HFFc6 (cell line): ENCODE measurements at regions not wholly inside any gene's neighbourhood (a gene's known extent, or its start where the extent isn't known, plus 50 kb on each side); places are given as distances from the start of the nearest gene placed in this dataset.

Source experiments
- DNase-seq: peaks from one replicate; pipeline ENCODE4 v3.0.0-alpha.2; 2018
- H3K27ac Mint-ChIP-seq: 2 replicates; pipeline ENCODE4 v1.8.0; 2020; ENCODE audit warnings: mild to moderate bottlenecking, mixed read lengths
- H3K27me3 Mint-ChIP-seq: 2 replicates; pipeline ENCODE4 v1.8.0; 2021; ENCODE audit warnings: mild to moderate bottlenecking, moderate library complexity, mixed read lengths; ENCODE audit not compliant: insufficient read depth
- H3K36me3 Mint-ChIP-seq: 2 replicates; pipeline ENCODE4 v1.8.0; 2021; ENCODE audit warnings: low read depth, mixed read lengths
- H3K4me1 Mint-ChIP-seq: 2 replicates; pipeline ENCODE4 v1.8.0; 2020; ENCODE audit warnings: low read depth, mixed read lengths
- H3K4me3 Mint-ChIP-seq: 2 replicates; pipeline ENCODE4 v1.8.0; 2020; ENCODE audit warnings: mild to moderate bottlenecking, moderate library complexity, mixed read lengths
- H3K9me3 Mint-ChIP-seq: 2 replicates; pipeline ENCODE4 v1.8.0; 2020; ENCODE audit warnings: mild to moderate bottlenecking, mixed read lengths
- CTCF ChIP-seq: fragments of 200-600 bp; sonication (generic); IDR thresholded peaks from 2 replicates; pipeline ENCODE4 v1.5.0; 2021; ENCODE audit warnings: antibody characterized with exemption, mild to moderate bottlenecking

GRCh38 chr4:81850701-81851100, 379.0 kb upstream of the RASGEF1B start:
- Mint-ChIP-seq H3K4me1 (no peaks in the 10 kb centered on the region), H3K9me3 (peaks cover 52% of the 10 kb centered on the region), H3K27me3 (no peaks in the 10 kb centered on the region; the same call in none of the 2 replicates)

GRCh38 chr4:81845761-81846160, 374.1 kb upstream of the RASGEF1B start:
- DNase-seq, result no peak
- Mint-ChIP-seq H3K4me3 (no peak overlapping the region), H3K36me3 (no peaks in the 10 kb centered on the region), H3K27ac (no peak overlapping the region), H3K27me3 (no peaks in the 10 kb centered on the region; the same call in 1 of the 2 replicates), H3K9me3 (peaks cover 26% of the 10 kb centered on the region), H3K4me1 (no peaks in the 10 kb centered on the region)
- no peak for TF ChIP-seq CTCF

More at GRCh38 chr4:81850701-81851100, 379.0 kb upstream of the RASGEF1B start:
- no peak overlapping the region for H3K27ac Mint-ChIP-seq
- DNase-seq, result no peak
- H3K36me3 Mint-ChIP-seq, result peaks cover 7% of the 10 kb centered on the region; the same call in 1 of the 2 replicates
- TF ChIP-seq CTCF, result no peak
- H3K4me3 Mint-ChIP-seq, result no peak overlapping the region

- TF ChIP-seq CTCF, result no peak
- Mint-ChIP-seq H3K36me3 (no peaks in the 10 kb centered on the region), H3K27me3 (no peaks in the 10 kb centered on the region; the same call in 1 of the 2 replicates), H3K4me3 (no peak overlapping the region), H3K27ac (no peak overlapping the region), H3K4me1 (no peaks in the 10 kb centered on the region), H3K9me3 (peaks cover 24% of the 10 kb centered on the region)
- DNase-seq, result no peak
Measured at GRCh38 chr4:81845273-81845672, 373.6 kb upstream of the RASGEF1B start.

- Mint-ChIP-seq H3K36me3 (no peaks in the 10 kb centered on the region), H3K27ac (no peak overlapping the region), H3K27me3 (no peaks in the 10 kb centered on the region; the same call in 1 of the 2 replicates), H3K4me1 (no peaks in the 10 kb centered on the region), H3K4me3 (no peak overlapping the region), H3K9me3 (peaks cover 21% of the 10 kb centered on the region)
- peak; percentile 46; the same call in 1 of the 2 replicates for TF ChIP-seq CTCF
- peak; percentile 2 for DNase-seq
Measured at GRCh38 chr4:81844717-81845116, 373.0 kb upstream of the RASGEF1B start.

- H3K27ac Mint-ChIP-seq, result no peak overlapping the region
- H3K27me3 Mint-ChIP-seq, result no peaks in the 10 kb centered on the region; the same call in 1 of the 2 replicates
- H3K36me3 Mint-ChIP-seq, result no peaks in the 10 kb centered on the region
- DNase-seq, result no peak
- H3K9me3 Mint-ChIP-seq, result peaks cover 18% of the 10 kb centered on the region
- no peak for TF ChIP-seq CTCF
- no peaks in the 10 kb centered on the region for H3K4me1 Mint-ChIP-seq
- no peak overlapping the region for H3K4me3 Mint-ChIP-seq
Measured at GRCh38 chr4:81839347-81840042, 367.8 kb upstream of the RASGEF1B start.
